ENCODE measurements at regions not wholly inside any gene's neighbourhood (a gene's known extent, or its start where the extent isn't known, plus 50 kb on each side); places are given as distances from the start of the nearest gene placed in this dataset.

- TF ChIP-seq POLR2A (IDR thresholded peaks at IDR 0.05) (no peak), CTCF (IDR thresholded peaks at IDR 0.05) (no peak)
- H3K9me3 ChIP-seq (replicated peaks in 1 of 3): no peaks in the 10 kb centered on the region
- H3K4me3 ChIP-seq: no peak overlapping the region
- no peak overlapping the region for H3K27ac ChIP-seq
- no peaks in the 10 kb centered on the region for H3K36me3 ChIP-seq (replicated peaks in 1 of 2)
- DNase-seq: no peak
- no peaks in the 10 kb centered on the region for H3K4me1 ChIP-seq (replicated peaks in 1 of 2)
- intact Hi-C loops (cut with DNase I): no loop called here
- 56 to 71% (median 61%) methylated on average over 3 of the region's 3 CpGs for WGBS, 4 donors
- no peaks in the 10 kb centered on the region for H3K27me3 ChIP-seq
Measured at GRCh38 chr5:114210662-114211061, 151.2 kb upstream of the KCNN2 start.

GRCh38 chr5:114221807-114222206 lies 140.1 kb upstream of the KCNN2 start:
- Histone ChIP-seq H3K36me3 (replicated peaks in 1 of 2) (no peaks in the 10 kb centered on the region), H3K27ac (no peak overlapping the region), H3K4me1 (replicated peaks in 1 of 2) (no peaks in the 10 kb centered on the region), H3K9me3 (replicated peaks in 1 of 3) (no peaks in the 10 kb centered on the region), H3K4me3 (no peak overlapping the region), H3K27me3 (no peaks in the 10 kb centered on the region)
- intact Hi-C loops (cut with DNase I): no loop called here
- no peak for TF ChIP-seq POLR2A (IDR thresholded peaks at IDR 0.05)
- no peak for TF ChIP-seq CTCF (IDR thresholded peaks at IDR 0.05)
- no peak for DNase-seq
- 88 to 97% (median 91%) methylated on average over 1 of the region's 1 CpG for WGBS, 4 donors

GRCh38 chr5:114223866-114224265 lies 138.0 kb upstream of the KCNN2 start:
- DNase-seq: peak in 1 of 7 donors; percentile 2
- 83 to 90% (median 87%) methylated on average over 1 of the region's 1 CpG for WGBS, 4 donors
- intact Hi-C loops (cut with DNase I): no loop called here
- Histone ChIP-seq H3K36me3 (replicated peaks in 1 of 2) (no peaks in the 10 kb centered on the region), H3K4me1 (replicated peaks in 1 of 2) (no peaks in the 10 kb centered on the region), H3K4me3 (no peak overlapping the region), H3K27me3 (no peaks in the 10 kb centered on the region), H3K27ac (no peak overlapping the region), H3K9me3 (replicated peaks in 1 of 3) (no peaks in the 10 kb centered on the region)
- peak; percentile 20 to 41 (median 30) for TF ChIP-seq CTCF (IDR thresholded peaks at IDR 0.05)
- TF ChIP-seq POLR2A (IDR thresholded peaks at IDR 0.05): no peak

- no peak overlapping the region for H3K4me3 ChIP-seq
- H3K9me3 ChIP-seq (replicated peaks in 1 of 3): no peaks in the 10 kb centered on the region
- no peaks in the 10 kb centered on the region for H3K36me3 ChIP-seq (replicated peaks in 1 of 2)
- intact Hi-C loops (cut with DNase I): no loop called here
- WGBS, 4 donors: 65 to 77% (median 73%) methylated on average over 5 of the region's 5 CpGs
- no peaks in the 10 kb centered on the region for H3K4me1 ChIP-seq (replicated peaks in 1 of 2)
- no peak for DNase-seq
- no peak overlapping the region for H3K27ac ChIP-seq
- TF ChIP-seq POLR2A (IDR thresholded peaks at IDR 0.05) (no peak), CTCF (IDR thresholded peaks at IDR 0.05) (no peak)
- H3K27me3 ChIP-seq: no peaks in the 10 kb centered on the region
Measured at GRCh38 chr5:114237766-114238165, 124.1 kb upstream of the KCNN2 start.
